H9 (cell line): ENCODE measurements at regions not wholly inside any gene's neighbourhood (a gene's known extent, or its start where the extent isn't known, plus 50 kb on each side); places are given as distances from the start of the nearest gene placed in this dataset.

ENCODE experiments used
- DNase-seq: peaks from one replicate; pipeline ENCODE4 v3.0.0-alpha.2; 2017
- H2AFZ ChIP-seq: one replicate; pipeline ENCODE4 v1.6.1; 2013; ENCODE audit warnings: mild to moderate bottlenecking, low read length, control low read depth, moderate library complexity
- H2AK5ac ChIP-seq: 2 replicates; pipeline ENCODE4 v1.6.1; 2013; ENCODE audit warnings: low read length, control low read depth, mixed read lengths; ENCODE audit not compliant: insufficient read length
- H2BK120ac ChIP-seq: one replicate; pipeline ENCODE4 v1.6.1; 2013; ENCODE audit warnings: low read depth, mild to moderate bottlenecking, low read length, control low read depth, inconsistent platforms; ENCODE audit not compliant: poor library complexity, severe bottlenecking
- H2BK12ac ChIP-seq: 2 replicates; pipeline ENCODE4 v1.6.1; 2013; ENCODE audit warnings: low read length, control low read depth, mixed read lengths, low read depth; ENCODE audit not compliant: insufficient read length
- H2BK15ac ChIP-seq: 2 replicates; pipeline ENCODE4 v1.6.1; 2013; ENCODE audit warnings: low read depth, low read length, control low read depth
- H2BK20ac ChIP-seq: one replicate; pipeline ENCODE4 v1.6.1; 2013; ENCODE audit warnings: low read depth, mild to moderate bottlenecking, low read length, control low read depth, inconsistent platforms; ENCODE audit not compliant: poor library complexity, severe bottlenecking
- H2BK5ac ChIP-seq: 2 replicates; pipeline ENCODE4 v1.6.1; 2013; ENCODE audit warnings: low read length, control low read depth, mixed read lengths; ENCODE audit not compliant: insufficient read length
- H3K14ac ChIP-seq: 2 replicates; pipeline ENCODE4 v1.6.1; 2013; ENCODE audit warnings: low read length, control low read depth; ENCODE audit not compliant: insufficient read depth
- H3K18ac ChIP-seq: 2 replicates; pipeline ENCODE4 v1.6.1; 2013; ENCODE audit warnings: low read depth, mild to moderate bottlenecking, mixed read lengths, low read length, control low read depth; ENCODE audit not compliant: insufficient read length
- H3K23ac ChIP-seq: 2 replicates; pipeline ENCODE4 v1.6.1; 2013; ENCODE audit warnings: low read length, control low read depth, mixed read lengths, low read depth; ENCODE audit not compliant: insufficient read length
- H3K23me2 ChIP-seq: 2 replicates; pipeline ENCODE4 v1.6.1; 2013; ENCODE audit warnings: low read depth, mild to moderate bottlenecking, mixed read lengths, low read length, control low read depth; ENCODE audit not compliant: insufficient read length, poor library complexity, severe bottlenecking
- H3K27ac ChIP-seq: 2 replicates; pipeline ENCODE4 v1.5.1; 2013; ENCODE audit warnings: low read length, control low read depth, mixed read lengths, low read depth; ENCODE audit not compliant: insufficient read length
- H3K27me3 ChIP-seq: 2 replicates; pipeline ENCODE4 v1.6.1; 2013; ENCODE audit warnings: low read length, control low read depth, inconsistent platforms; ENCODE audit not compliant: insufficient read depth
- H3K4ac ChIP-seq: 2 replicates; pipeline ENCODE4 v1.6.1; 2013; ENCODE audit warnings: low read depth, mild to moderate bottlenecking, control low read depth, inconsistent platforms, low read length, moderate library complexity
- H3K4me1 ChIP-seq: 2 replicates; pipeline ENCODE4 v1.6.1; 2013; ENCODE audit warnings: low read length, control low read depth, inconsistent platforms; ENCODE audit not compliant: insufficient read depth
- H3K4me2 ChIP-seq: 2 replicates; pipeline ENCODE4 v1.6.1; 2013; ENCODE audit warnings: low read length, control low read depth, mixed read lengths; ENCODE audit not compliant: insufficient read length, insufficient read depth
- H3K56ac ChIP-seq: 2 replicates; pipeline ENCODE4 v1.6.1; 2013; ENCODE audit warnings: low read depth, mild to moderate bottlenecking, mixed read lengths, low read length, control low read depth; ENCODE audit not compliant: insufficient read length
- H3K79me1 ChIP-seq: 2 replicates; pipeline ENCODE4 v1.6.1; 2013; ENCODE audit warnings: low read depth, mild to moderate bottlenecking, moderate library complexity, low read length, control low read depth, inconsistent platforms; ENCODE audit not compliant: insufficient read depth, poor library complexity, severe bottlenecking
- H3K79me2 ChIP-seq: 2 replicates; pipeline ENCODE4 v1.6.1; 2013; ENCODE audit warnings: low read length, control low read depth, inconsistent platforms; ENCODE audit not compliant: insufficient read depth
- H3K9ac ChIP-seq: 2 replicates; pipeline ENCODE4 v1.6.1; 2013; ENCODE audit warnings: low read length, control low read depth, mixed read lengths; ENCODE audit not compliant: insufficient read length; ENCODE audit errors: extremely low read depth
- H3K9me3 ChIP-seq: one replicate; pipeline ENCODE4 v1.6.1; 2013; ENCODE audit warnings: low read depth, low read length, inconsistent platforms; ENCODE audit not compliant: control insufficient read depth
- H3T11ph ChIP-seq: one replicate; pipeline ENCODE4 v1.6.1; 2013; ENCODE audit warnings: mild to moderate bottlenecking, low read length, control low read depth, inconsistent platforms
- H4K20me1 ChIP-seq: one replicate; pipeline ENCODE4 v1.6.1; 2013; ENCODE audit not compliant: control insufficient read depth, insufficient read length, insufficient read depth
- H4K5ac ChIP-seq: 2 replicates; pipeline ENCODE4 v1.6.1; 2013; ENCODE audit warnings: low read depth, mild to moderate bottlenecking, mixed read lengths, low read length, control low read depth; ENCODE audit not compliant: insufficient read length
- H4K8ac ChIP-seq: replicated peaks from 2 replicates; pipeline ENCODE4 v1.6.1; 2013; ENCODE audit warnings: low read length, control low read depth, mixed read lengths, low read depth; ENCODE audit not compliant: insufficient read length
- H4K91ac ChIP-seq: 2 replicates; pipeline ENCODE4 v1.6.1; 2013; ENCODE audit warnings: low read depth, mild to moderate bottlenecking, moderate library complexity, mixed read lengths, low read length, control low read depth; ENCODE audit not compliant: insufficient read length
- H3K27ac Mint-ChIP-seq, 3 experiments: 2 replicates in 2 of 3; 3 replicates in 1 of 3; pipeline ENCODE4 v1.8.0; 2020 to 2021; ENCODE audit warnings: mixed read lengths in 3 of 3, mild to moderate bottlenecking in 1 of 3, moderate library complexity in 1 of 3
- H3K27me3 Mint-ChIP-seq: 2 replicates; pipeline ENCODE4 v1.8.0; 2021; ENCODE audit warnings: low read depth, mild to moderate bottlenecking, moderate library complexity, mixed read lengths
- H3K36me3 Mint-ChIP-seq, 3 experiments: 2 replicates in 2 of 3; 3 replicates in 1 of 3; pipeline ENCODE4 v1.8.0; 2020 to 2021; ENCODE audit warnings: low read depth in 3 of 3, mixed read lengths in 3 of 3; ENCODE audit not compliant: insufficient read depth in 1 of 3
- H3K4me1 Mint-ChIP-seq, 2 experiments: 2 replicates each; pipeline ENCODE4 v1.8.0; 2020; ENCODE audit warnings: mixed read lengths in 2 of 2
- H3K4me3 Mint-ChIP-seq, 2 experiments: 2 replicates in 1 of 2; 3 replicates in 1 of 2; pipeline ENCODE4 v1.8.0; 2020 to 2021; ENCODE audit warnings: mild to moderate bottlenecking in 2 of 2, mixed read lengths in 2 of 2, moderate library complexity in 1 of 2
- H3K9me3 Mint-ChIP-seq, 2 experiments: 2 replicates in 1 of 2; 3 replicates in 1 of 2; pipeline ENCODE4 v1.8.0; 2020; ENCODE audit warnings: mild to moderate bottlenecking in 2 of 2, mixed read lengths in 2 of 2, moderate library complexity in 1 of 2
- CTCF ChIP-seq: fragments of 200-600 bp; sonication (generic); conservative IDR thresholded peaks from 3 replicates; pipeline ENCODE4 v1.8.0; 2021; ENCODE audit warnings: antibody characterized with exemption, mild to moderate bottlenecking

GRCh38 chr5:44870430-44870829 lies 61.7 kb downstream of the MRPS30 start:
- no peaks in the 10 kb centered on the region for H3K79me2 ChIP-seq
- no peak for TF ChIP-seq CTCF
- H2BK120ac ChIP-seq, result no peak overlapping the region
- no peak overlapping the region for H3K56ac ChIP-seq
- no peak overlapping the region for H2AK5ac ChIP-seq
- H3K79me1 ChIP-seq, result no peaks in the 10 kb centered on the region
- Mint-ChIP-seq H3K27ac (no peak overlapping the region), H3K36me3 (no peaks in the 10 kb centered on the region), H3K4me3 (no peak overlapping the region), H3K27me3 (no peaks in the 10 kb centered on the region), H3K4me1 (no peaks in the 10 kb centered on the region; a peak in 1 of 4 replicates), H3K9me3 (no peaks in the 10 kb centered on the region)
- no peak overlapping the region for H3K4ac ChIP-seq
- H3K4me2 ChIP-seq, result no peak overlapping the region
- no peaks in the 10 kb centered on the region for H4K20me1 ChIP-seq
- no peaks in the 10 kb centered on the region for H3K4me1 ChIP-seq
- H4K8ac ChIP-seq, result no peak overlapping the region
- H4K91ac ChIP-seq, result no peak overlapping the region
- H3K27ac ChIP-seq, result no peak overlapping the region
- no peak overlapping the region for H3K14ac ChIP-seq
- H2BK20ac ChIP-seq, result no peak overlapping the region
- no peaks in the 10 kb centered on the region for H3K27me3 ChIP-seq
- H3K18ac ChIP-seq, result no peak overlapping the region
- H3K23me2 ChIP-seq, result no peaks in the 10 kb centered on the region
- no peak overlapping the region for H4K5ac ChIP-seq
- H3T11ph ChIP-seq, result no peak overlapping the region
- no peak overlapping the region for H2BK5ac ChIP-seq
- no peak for DNase-seq
- H3K9ac ChIP-seq, result no peak overlapping the region
- H2BK15ac ChIP-seq, result no peak overlapping the region
- no peaks in the 10 kb centered on the region for H3K9me3 ChIP-seq
- H2BK12ac ChIP-seq, result no peak overlapping the region
- H2AFZ ChIP-seq, result no peak overlapping the region
- H3K23ac ChIP-seq, result no peak overlapping the region
